GM18520 (cell line): ENCODE measurements at regions not wholly inside any gene's neighbourhood (a gene's known extent, or its start where the extent isn't known, plus 50 kb on each side); places are given as distances from the start of the nearest gene placed in this dataset.

ENCODE experiments used
- ATAC-seq: cut with Tn5 transposase; IDR thresholded peaks from one replicate; pipeline ENCODE4 v1.9.1; 2021; ENCODE audit not compliant: unreplicated experiment

DNA sequence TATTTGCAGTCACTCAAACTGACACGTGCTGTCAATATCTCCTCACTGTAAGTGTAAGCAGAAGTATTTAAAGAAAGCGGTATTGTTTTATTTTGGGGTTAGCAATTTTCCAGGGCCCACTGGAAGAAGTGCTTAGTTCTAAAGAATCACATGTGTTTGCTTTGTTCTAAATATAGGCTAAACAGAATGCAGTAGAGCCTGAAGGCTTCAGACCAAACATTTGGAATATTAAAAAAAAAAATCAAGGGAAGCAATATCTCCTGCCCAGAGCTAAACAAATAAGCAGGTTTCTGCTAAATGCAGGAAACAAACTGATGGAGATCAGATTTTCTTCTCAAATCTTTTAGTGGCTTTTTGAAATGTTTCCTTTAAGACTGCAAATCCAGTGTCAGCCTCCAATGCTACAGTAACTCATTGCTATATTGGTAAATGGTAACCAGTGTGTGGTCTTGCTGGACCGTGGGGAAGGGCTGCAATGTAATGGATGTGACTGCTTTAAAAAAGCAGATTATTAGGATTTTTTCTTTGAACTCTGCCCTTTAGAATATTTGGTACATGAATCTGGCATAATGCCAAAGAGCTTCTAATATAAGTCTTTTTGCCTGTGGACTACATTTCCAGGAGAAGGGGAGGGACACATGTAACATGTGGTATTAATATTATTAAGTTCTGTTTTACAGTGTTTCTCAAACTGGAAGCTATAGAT lies 317.1 kb upstream of the FERMT1 start:
- ATAC-seq: no peak

DNA sequence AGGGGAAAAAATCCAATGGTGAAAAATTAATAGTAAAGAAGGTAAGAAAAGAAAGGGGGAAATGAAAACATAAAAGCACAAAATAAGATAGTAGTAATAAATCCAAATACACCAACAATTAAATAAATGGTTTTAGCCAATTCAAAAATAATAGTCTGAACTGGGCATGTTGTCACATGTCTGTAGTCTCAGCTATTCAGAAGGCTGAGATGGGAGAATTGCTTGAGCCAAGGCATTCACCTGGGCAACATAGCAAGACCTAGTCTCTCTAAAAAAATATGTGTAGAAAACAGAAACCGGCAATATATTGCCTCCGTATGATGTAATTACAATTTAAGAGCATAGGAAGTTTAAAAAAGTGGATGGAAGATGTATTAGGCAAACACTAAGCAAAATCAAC lies 311.3 kb upstream of the FERMT1 start:
- no peak for ATAC-seq

DNA sequence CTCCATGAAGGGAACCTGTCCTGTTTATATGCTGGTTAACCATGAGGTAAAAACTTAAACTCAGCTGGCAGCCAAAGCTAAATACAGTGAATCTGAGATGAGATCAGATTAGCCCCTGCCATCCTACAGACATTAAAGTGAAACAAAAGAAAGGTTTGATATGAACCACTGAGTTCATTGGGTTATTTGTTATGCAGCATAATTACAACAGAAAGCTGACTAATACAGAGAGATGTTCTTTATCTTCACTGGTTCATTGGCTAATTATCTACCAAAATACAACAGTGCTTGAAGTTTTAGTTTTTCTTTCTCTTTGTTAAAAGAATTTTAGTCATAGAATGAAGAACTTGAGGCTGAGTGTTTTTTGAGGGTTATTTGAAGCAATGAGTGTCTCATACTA lies 307.6 kb upstream of the FERMT1 start:
- no peak for ATAC-seq

DNA sequence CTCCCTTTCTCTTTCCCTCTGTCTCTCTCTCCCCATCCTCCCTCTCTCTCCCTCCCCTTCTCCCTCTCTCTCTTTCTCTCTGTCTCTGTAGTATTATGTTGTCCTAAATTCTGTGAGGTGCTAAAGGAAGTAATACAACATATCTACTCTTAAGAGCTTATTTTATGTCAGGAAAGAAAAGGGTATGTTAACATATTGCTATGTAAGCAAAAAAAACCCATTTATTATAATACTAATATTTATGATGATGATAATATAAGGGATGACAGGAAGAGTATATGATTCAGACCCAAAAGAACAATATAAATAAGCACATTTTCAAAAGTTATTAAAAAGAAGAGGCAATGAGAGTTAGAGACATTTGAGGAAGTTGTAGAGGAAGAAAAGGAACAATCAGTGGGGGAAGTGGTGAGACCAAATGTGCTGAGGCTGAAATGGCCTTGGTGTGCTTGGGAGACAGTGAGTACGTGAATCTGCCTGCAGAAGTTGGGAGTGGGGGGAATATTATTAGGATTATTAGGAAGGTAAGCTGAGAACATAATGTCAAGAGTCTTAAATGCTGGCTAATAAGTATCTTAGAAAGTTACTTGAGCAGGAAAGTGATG lies 303.6 kb upstream of the FERMT1 start:
- ATAC-seq: no peak

DNA sequence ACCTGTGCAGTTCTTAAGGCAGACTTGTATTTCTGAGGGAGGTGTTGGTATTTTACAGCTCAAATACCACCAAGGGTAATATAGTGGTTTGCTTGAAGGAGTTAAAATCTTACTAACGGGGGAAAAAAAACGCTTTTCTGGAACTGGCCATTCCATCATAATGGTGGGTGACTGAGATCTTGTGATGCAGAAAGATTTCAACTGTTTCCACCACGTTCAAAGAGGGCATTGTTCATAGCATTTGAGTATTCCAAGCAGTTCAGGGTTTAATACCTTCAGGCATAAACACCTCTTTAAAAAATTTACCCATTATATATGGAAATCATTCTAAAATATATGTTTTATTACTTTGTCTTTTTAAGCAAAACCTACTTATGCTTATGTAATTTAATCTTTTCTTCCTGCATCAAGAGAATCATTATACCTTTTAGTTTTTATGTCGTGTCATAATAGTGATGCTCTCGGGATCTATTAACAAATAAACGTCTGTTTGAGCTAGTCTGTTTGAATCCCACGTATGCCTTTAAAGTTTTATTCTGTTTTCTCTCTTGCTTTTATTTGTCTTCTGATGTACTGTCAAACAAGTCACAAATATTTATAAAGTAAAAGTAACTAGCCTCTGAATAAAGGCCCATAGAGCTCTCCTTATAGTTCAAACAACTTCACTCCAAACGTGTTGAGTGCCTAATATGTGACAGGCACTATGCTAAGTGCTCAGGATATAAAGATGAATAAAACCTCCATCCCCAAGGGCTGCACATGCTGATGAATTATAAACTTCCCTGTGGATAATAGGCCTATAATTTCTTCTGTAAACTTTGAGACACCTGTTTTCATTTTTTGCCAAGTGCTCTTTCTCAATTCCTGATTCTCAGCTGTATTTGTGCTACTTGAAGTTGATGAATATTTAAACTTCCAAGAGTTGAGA lies 298.8 kb upstream of the FERMT1 start:
- ATAC-seq: no peak

DNA sequence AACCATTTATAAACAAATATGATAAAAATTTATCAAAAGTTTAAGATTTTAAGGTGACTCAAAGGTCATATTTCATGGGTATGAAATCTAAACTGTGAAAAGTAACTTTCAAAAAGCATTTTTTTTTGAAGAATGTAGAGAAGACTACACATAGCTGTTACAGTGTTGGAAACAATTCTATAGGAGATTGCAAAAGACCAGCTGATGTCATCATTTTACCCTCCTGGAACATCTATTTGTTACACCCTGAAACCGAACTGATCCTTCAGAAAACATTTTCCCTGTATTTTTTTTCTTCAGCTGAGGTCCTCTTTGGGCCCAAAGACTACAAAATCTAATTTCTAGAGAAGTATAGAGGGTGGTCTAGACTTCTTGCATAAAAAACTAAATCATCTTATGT lies 297.5 kb upstream of the FERMT1 start:
- no peak for ATAC-seq

DNA sequence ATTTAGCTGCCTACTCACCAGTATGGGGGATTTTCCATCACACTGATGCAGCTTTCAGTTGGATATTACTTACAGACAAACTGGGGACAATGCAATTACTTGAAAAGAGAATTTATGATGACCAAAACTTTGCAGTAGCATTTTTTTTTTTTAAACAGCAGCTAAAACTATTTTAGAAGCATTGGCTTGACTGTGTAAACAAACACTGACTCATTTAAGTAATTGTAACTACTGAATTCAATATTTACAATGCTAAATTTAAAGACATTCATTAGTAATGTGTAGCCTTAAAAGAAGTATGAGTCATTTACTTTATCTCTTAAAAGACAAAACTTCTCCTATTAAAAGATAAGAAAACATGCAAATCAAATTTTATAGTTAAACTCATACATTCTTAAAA lies 295.9 kb upstream of the FERMT1 start:
- no peak for ATAC-seq

DNA sequence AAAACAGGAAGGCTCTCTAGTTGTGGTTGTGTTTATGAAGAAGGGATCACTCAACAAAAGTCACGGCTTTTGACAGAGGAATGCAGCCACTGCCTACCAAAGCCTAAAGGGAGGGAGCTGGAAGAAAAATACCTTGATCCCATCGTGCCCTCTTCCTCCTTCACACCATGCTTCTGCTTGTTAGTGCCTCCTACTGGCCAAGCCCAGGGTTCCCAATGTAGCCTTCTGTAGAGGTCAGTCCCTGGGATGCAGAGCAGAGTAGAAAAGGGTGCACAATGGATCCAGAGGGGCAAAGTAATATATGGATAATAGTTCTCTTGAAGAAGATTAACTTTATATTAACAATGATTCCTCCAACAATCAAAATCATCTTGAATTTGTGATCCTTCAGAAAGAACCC lies 293.5 kb upstream of the FERMT1 start:
- no peak for ATAC-seq

DNA sequence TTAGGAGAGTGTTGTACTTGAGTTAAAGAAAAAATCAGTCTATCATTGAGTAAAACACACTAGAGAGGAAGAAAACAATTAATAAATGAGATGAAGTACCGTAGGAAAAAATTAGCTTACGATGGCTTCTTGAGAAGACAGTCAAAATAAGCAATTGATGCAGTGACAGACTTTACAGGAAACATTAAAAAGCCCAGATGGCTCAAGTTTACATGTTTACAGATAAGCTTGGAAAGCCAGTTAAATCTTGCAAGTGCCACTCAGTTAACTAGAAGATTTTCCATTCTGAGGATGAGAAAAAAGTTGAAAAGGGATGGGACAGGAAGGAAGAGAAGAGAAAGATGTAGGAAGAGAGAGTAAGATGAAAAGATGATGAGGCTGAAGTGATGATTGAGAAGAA lies 288.8 kb upstream of the FERMT1 start:
- no peak for ATAC-seq

DNA sequence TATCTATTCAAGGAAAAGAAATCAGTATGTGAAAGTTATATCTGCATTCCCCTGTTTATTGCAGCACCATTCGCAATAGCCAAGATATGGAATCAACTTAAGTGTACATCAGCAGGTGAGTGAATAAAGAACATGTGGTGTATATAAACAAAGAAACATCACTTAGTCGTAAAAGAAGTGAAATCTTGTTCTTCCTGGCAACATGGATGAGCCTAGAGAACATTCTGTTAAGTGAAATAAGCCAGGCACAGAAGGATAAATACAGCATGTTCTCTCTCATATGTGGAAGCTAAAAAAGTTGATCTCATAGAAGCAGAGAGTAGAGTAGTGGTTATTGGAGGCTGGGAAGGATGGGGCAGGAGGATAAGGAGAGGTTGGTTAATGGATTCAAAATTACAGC lies 287.9 kb upstream of the FERMT1 start:
- no peak for ATAC-seq

DNA sequence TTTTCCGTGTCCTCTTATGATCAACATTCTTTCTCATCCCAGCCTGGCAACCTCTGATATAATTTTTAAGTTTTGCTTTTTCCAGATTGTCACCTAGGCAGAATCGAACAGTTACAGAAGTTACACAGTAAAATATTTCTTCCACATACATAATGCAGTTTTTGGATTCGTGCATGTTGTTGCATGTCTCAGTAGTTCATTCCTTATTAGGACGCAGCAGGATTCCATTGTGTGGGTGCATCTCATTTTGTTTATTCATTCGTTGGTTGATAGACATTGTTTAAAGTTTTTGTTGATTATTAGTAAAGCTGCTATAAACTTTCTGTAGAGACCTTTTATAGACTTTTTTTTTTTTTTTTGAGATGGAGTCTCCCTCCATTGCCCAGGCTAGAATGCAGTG lies 284.3 kb upstream of the FERMT1 start:
- no peak for ATAC-seq

DNA sequence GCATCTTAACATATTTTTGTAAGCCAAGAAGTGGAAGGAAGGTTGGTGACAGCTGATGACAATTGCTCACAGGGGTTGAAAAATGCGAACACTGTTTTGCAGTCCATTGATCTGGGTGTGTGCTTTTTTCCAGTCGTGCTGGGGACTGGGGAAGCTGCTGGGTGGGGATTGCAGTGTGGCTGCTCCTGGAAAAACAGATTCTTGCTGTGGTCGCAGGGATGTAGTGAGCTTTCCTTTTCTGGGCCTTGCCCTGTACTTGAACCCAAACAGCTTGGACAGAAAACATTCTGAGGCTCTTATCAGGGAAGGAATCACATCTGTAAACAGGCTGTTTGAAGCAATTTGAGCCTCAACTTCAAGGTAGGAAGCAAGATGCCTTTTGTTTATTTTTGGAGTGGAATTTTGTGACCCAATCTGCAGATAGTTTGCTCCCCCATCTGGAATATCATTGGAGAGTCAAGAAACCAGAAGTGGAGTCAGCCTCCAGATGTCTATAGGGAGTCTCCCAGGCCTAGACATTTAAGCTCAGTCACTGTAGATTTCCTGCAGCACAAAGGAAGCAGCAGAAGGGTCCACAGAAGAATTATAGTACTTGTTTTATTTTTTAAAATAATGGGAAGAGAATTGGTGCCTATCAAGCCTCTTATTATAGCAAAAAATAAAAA lies 279.2 kb upstream of the FERMT1 start:
- ATAC-seq: no peak

DNA sequence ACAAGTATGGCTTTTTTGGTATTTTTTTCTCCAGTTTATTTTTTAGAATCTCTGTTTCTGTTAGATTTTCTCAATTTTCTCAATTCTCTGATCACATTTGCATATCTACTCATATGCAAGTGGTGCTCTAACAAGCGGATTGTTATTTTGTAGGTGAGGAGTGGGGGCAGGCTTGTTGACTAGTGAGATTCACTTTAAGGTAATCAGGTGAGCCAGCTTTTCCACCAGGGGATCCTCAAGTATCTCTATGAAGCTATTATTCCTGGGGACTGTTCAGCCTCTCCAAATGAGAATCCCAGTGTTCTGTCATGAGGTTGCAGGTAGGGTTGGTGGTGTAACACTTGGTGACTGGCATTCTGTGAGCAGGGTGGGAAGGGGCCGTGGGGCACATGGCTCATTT lies 274.3 kb upstream of the FERMT1 start:
- no peak for ATAC-seq

DNA sequence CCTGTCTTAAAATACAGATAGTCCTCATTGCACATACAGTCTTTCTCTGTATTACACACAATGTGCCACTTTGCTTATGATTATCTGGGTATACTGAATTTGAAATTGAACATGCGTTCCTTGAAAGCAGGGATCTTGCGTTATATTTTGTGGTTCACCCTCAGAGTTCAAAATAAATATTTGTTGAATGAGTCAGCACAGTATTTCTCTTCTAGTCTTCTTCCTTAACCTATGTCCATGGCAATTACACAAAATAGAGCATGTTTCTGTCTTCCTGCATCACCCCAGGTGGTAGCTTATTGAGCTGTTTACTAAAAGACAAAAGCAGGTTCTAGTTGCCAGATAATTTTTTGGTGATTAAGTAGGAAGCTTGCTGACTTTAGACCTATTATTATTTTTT lies 272.9 kb upstream of the FERMT1 start:
- no peak for ATAC-seq

DNA sequence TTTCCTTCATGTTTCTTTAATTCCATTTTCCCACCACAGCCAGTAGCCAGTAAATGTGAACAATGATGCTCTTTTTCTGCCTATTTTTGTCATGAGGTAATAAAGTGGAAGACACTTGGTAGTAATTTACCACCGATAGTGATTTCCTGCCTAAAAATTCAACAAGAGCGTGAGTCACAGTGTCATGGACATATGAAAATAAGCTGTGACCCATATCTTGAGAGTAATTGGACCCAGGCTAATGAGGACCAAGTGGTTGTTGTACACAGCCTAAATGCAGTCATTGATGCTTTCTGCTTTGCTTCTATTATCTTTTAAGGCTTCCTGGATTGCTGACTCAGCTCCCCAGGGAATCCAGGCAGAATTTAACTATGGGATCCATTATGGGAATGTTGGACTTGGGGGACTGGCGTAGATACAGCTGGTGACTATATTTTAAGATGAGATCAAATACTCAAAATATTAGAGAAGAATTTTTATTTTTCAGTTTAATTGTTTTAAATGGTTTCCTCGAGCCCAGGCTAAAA lies 265.9 kb upstream of the FERMT1 start:
- no peak for ATAC-seq

DNA sequence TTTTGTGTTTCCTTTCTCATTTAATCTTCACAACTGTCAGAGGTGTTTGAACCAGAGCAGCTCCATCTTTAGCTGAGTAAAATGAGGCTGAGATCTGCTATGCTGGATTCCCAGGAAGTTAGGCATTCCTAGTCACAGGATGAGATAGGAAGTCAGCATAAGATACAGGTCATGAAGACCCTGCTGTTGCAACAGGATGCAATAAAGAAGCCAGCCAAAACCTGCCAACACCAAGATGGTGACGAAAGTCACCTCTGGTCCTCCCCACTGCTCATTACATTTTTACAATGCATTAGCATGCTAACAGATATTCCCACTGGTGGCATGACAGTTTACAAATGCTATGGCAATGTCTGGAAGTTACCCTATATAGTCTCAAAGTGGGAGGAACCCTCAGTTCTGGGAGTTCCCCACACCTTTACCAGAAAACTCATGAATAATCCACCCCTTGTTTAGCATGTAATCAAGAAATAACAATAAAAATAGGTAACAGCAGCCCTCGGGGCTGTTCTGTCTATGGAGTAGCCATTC lies 262.2 kb upstream of the FERMT1 start:
- no peak for ATAC-seq

DNA sequence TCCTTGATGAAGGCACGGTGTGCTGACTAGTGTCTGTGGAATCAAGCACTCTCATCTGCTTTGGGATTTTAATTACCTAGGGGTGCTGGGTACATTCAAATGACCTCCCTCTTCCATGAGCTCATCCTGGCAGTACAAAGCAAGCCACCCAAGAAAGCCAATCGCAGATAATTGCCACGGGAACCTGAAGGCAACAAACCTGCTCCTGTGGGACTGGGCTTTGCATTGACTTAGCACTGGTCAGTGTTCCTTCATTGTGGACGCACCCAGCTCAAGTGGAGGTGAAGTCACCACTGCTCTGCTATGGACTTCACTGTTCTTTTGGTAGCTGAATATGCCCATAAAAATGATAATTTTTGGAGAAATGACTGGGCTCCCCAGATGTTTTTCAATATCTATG lies 261.6 kb upstream of the FERMT1 start:
- no peak for ATAC-seq

DNA sequence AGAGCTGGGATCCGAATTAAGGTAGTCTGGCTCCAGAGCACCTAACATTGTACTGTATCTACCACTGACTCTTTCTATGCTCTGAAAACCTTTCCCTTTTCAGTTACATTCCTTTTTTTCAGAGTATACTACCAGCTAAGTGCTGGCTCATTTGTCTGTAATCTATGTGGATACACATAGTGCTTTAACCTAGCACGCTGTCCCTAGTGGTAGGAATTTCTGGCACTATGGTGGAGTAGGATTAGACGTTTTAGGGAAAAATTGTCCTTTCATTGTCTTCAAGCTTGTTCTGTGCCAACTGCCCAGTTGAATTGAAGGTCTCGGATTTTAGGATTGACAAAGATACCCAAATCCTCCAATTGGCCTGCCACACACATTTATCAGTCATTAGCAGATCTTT lies 259.1 kb upstream of the FERMT1 start:
- no peak for ATAC-seq

DNA sequence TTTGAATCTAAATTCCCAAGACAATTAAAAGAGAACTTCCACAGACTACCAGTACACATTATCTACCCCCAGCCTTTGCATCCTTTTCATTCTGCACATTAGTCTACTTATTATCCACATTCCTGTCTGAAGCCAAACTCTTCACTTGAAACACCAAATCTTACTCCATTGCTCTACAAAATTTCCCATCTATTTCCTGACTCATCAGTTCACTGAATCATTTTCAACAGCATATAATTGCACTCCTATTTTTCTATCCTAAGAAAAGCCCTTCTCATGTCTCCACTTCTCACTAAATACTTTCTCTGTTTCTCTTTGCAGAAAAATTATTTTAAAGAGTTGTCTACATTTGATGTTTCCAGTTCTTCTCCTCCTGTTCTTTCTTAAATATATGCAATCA lies 239.4 kb upstream of the FERMT1 start:
- no peak for ATAC-seq

DNA sequence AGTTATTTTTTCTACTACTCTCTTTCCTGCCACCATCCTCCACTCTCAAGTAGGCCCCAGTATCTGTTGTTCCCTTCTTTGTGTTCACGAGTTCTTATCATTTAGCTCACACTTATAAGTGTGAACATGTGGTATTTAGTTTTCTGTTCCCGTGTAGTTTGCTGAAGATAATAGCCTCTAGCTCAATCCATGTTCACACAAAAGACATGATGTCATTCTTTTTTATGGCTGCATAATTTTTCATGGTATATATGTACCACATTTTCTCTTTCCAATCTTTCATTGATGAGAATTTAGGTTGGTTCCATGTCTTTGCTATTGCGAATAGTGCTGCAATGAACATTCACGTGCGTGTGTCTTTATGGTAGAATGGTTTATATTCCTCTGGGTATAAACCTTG lies 237.9 kb upstream of the FERMT1 start:
- ATAC-seq: no peak
